Loucy (cell line): ENCODE measurements at regions not wholly inside any gene's neighbourhood (a gene's known extent, or its start where the extent isn't known, plus 50 kb on each side); places are given as distances from the start of the nearest gene placed in this dataset.
"Not testable (repeated sequence)": the region's sequence is repeated elsewhere in the genome, so short reads cannot be mapped to it uniquely, and the experiment has no call there.

ENCODE experiments used
- H2AFZ ChIP-seq: fragments of 200-600 bp; sonication (generic); 2 replicates; pipeline ENCODE4 v1.6.0; 2016; ENCODE audit warnings: antibody characterized with exemption, mild to moderate bottlenecking, low read length, moderate library complexity
- H3F3A ChIP-seq: fragments of 200-600 bp; 2 replicates; pipeline ENCODE4 v1.6.0; 2016; ENCODE audit warnings: antibody characterized with exemption, low read depth, mild to moderate bottlenecking
- H3K27me3 ChIP-seq: fragments of 200-600 bp; sonication (generic); 2 replicates; pipeline ENCODE4 v1.6.1; 2014; ENCODE audit warnings: low read length, mild to moderate bottlenecking; ENCODE audit not compliant: insufficient read depth, poor library complexity, severe bottlenecking
- H3K36me3 ChIP-seq: fragments of 200-600 bp; sonication (generic); 2 replicates; pipeline ENCODE4 v1.6.1; 2016; ENCODE audit warnings: low read length; ENCODE audit not compliant: insufficient read depth
- H3K4me1 ChIP-seq: fragments of 200-600 bp; sonication (generic); 2 replicates; pipeline ENCODE4 v1.5.1; 2014; ENCODE audit warnings: low read length, mild to moderate bottlenecking; ENCODE audit not compliant: insufficient read depth, poor library complexity, severe bottlenecking
- H3K4me2 ChIP-seq: fragments of 200-600 bp; sonication (generic); 2 replicates; pipeline ENCODE4 v1.6.0; 2014; ENCODE audit warnings: antibody characterized with exemption, low read length, low read depth, mild to moderate bottlenecking; ENCODE audit not compliant: poor library complexity, severe bottlenecking
- H3K4me3 ChIP-seq: fragments of 200-600 bp; sonication (generic); 2 replicates; pipeline ENCODE4 v1.5.1; 2014; ENCODE audit warnings: low read length, mild to moderate bottlenecking, mixed read lengths; ENCODE audit not compliant: poor library complexity, severe bottlenecking
- H3K79me2 ChIP-seq: fragments of 200-600 bp; sonication (generic); 2 replicates; pipeline ENCODE4 v1.6.1; 2014; ENCODE audit warnings: low read length; ENCODE audit not compliant: insufficient read depth
- H3K9ac ChIP-seq: fragments of 200-600 bp; sonication (generic); 2 replicates; pipeline ENCODE4 v1.6.0; 2014; ENCODE audit warnings: mild to moderate bottlenecking, low read depth, low read length, moderate library complexity; ENCODE audit not compliant: poor library complexity, severe bottlenecking
- H3K9me2 ChIP-seq: fragments of 200-600 bp; sonication (generic); replicated peaks from 2 replicates; pipeline ENCODE4 v1.6.1; 2016; ENCODE audit warnings: low read depth, low read length, mixed read lengths
- H3K9me3 ChIP-seq: fragments of 200-600 bp; sonication (generic); 2 replicates; pipeline ENCODE4 v1.6.1; 2014; ENCODE audit warnings: mild to moderate bottlenecking, antibody characterized with exemption, low read length, low read depth; ENCODE audit not compliant: insufficient read depth
- H4K20me1 ChIP-seq: fragments of 200-600 bp; sonication (generic); 2 replicates; pipeline ENCODE4 v1.6.0; 2014; ENCODE audit warnings: antibody characterized with exemption, low read length, mild to moderate bottlenecking; ENCODE audit not compliant: insufficient read depth, poor library complexity, severe bottlenecking
- EZH2phosphoT487 ChIP-seq: fragments of 200-600 bp; IDR thresholded peaks from 2 replicates; pipeline ENCODE4 v1.6.1; 2018; ENCODE audit warnings: antibody characterized with exemption, mild to moderate bottlenecking, moderate library complexity, borderline replicate concordance
- TF ChIP-seq, protein P1 (sequence below): fragments of 200-600 bp; sonication (generic); conservative IDR thresholded peaks from 2 replicates; pipeline ENCODE4 v1.5.1; 2014; ENCODE audit warnings: mild to moderate bottlenecking, antibody characterized with exemption, low read length

DNA sequence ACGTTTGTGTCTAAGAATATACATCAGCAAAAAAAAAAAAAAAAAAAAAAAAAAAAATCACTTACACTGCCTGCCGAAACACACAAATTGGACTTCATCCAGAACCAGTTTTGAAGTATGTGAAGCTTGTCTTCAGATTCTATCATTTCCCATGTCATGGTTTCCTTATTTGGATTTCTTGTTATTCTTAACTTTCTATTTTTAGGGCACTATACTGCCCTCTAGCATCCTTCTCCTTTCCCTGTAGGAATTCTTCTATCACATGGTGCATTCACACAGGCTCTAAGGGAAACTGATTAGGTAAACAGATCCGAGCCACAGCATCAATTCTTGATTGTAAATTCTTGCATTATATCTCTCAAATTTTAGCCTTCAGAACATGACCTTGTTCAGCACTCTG is 1507.5 kb downstream of the OLFM4 start:
- H3K36me3 ChIP-seq: no peaks in the 10 kb centered on the region
- H3K9ac ChIP-seq: no peak overlapping the region
- no peak overlapping the region for H3K4me3 ChIP-seq
- no peaks in the 10 kb centered on the region for H3K27me3 ChIP-seq
- no peak overlapping the region for H3K4me2 ChIP-seq
- no peak overlapping the region for H2AFZ ChIP-seq
- H4K20me1 ChIP-seq: no peaks in the 10 kb centered on the region
- no peaks in the 10 kb centered on the region for H3K9me3 ChIP-seq
- H3F3A ChIP-seq: no peaks in the 10 kb centered on the region
- TF ChIP-seq, protein P1, sequence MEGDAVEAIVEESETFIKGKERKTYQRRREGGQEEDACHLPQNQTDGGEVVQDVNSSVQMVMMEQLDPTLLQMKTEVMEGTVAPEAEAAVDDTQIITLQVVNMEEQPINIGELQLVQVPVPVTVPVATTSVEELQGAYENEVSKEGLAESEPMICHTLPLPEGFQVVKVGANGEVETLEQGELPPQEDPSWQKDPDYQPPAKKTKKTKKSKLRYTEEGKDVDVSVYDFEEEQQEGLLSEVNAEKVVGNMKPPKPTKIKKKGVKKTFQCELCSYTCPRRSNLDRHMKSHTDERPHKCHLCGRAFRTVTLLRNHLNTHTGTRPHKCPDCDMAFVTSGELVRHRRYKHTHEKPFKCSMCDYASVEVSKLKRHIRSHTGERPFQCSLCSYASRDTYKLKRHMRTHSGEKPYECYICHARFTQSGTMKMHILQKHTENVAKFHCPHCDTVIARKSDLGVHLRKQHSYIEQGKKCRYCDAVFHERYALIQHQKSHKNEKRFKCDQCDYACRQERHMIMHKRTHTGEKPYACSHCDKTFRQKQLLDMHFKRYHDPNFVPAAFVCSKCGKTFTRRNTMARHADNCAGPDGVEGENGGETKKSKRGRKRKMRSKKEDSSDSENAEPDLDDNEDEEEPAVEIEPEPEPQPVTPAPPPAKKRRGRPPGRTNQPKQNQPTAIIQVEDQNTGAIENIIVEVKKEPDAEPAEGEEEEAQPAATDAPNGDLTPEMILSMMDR: no peak
- TF ChIP-seq EZH2phosphoT487: no peak
- H3K9me2 ChIP-seq: no peaks in the 10 kb centered on the region
- H3K79me2 ChIP-seq: no peaks in the 10 kb centered on the region
- H3K4me1 ChIP-seq: no peaks in the 10 kb centered on the region

- H3K4me2 ChIP-seq: no peak overlapping the region
- no peaks in the 10 kb centered on the region for H3K9me2 ChIP-seq
- no peaks in the 10 kb centered on the region for H3K4me1 ChIP-seq
- H3K79me2 ChIP-seq: no peaks in the 10 kb centered on the region
- no peak overlapping the region for H3K4me3 ChIP-seq
- no peak for TF ChIP-seq EZH2phosphoT487
- TF ChIP-seq, protein P1: no peak
- no peak overlapping the region for H3K9ac ChIP-seq
- no peak overlapping the region for H2AFZ ChIP-seq
- H3K27me3 ChIP-seq: no peaks in the 10 kb centered on the region
- no peaks in the 10 kb centered on the region for H3F3A ChIP-seq
- H4K20me1 ChIP-seq: no peaks in the 10 kb centered on the region
- no peaks in the 10 kb centered on the region for H3K9me3 ChIP-seq
- H3K36me3 ChIP-seq: no peaks in the 10 kb centered on the region
Measured at GRCh38 chr13:54563286-54563685, 1534.7 kb downstream of the OLFM4 start.

GRCh38 chr13:54572037-54572436 is 1543.4 kb downstream of the OLFM4 start:
- not testable (repeated sequence) for H3K4me2 ChIP-seq, H3K27me3 ChIP-seq, H3K4me1 ChIP-seq, H4K20me1 ChIP-seq, H3K9me3 ChIP-seq, H3K4me3 ChIP-seq, H3K36me3 ChIP-seq, H3K79me2 ChIP-seq, H3K9ac ChIP-seq, H3K9me2 ChIP-seq, H2AFZ ChIP-seq, H3F3A ChIP-seq

- no peak for TF ChIP-seq EZH2phosphoT487
- TF ChIP-seq, protein P1: no peak
Measured at GRCh38 chr13:54573186-54573585, 1544.6 kb downstream of the OLFM4 start.

More at GRCh38 chr13:54573186-54573585, 1544.6 kb downstream of the OLFM4 start:
- Histone ChIP-seq H3K9ac (no peak overlapping the region), H3K4me1 (no peaks in the 10 kb centered on the region), H4K20me1 (no peaks in the 10 kb centered on the region), H3K27me3 (no peaks in the 10 kb centered on the region), H2AFZ (no peak overlapping the region), H3K9me2 (no peaks in the 10 kb centered on the region), H3K36me3 (no peaks in the 10 kb centered on the region), H3K79me2 (no peaks in the 10 kb centered on the region), H3K4me3 (no peak overlapping the region), H3K9me3 (no peaks in the 10 kb centered on the region), H3F3A (no peaks in the 10 kb centered on the region), H3K4me2 (no peak overlapping the region)
